WTC11 (cell line): ENCODE measurements at regions not wholly inside any gene's neighbourhood (a gene's known extent, or its start where the extent isn't known, plus 50 kb on each side); places are given as distances from the start of the nearest gene placed in this dataset.

Source experiments
- ATAC-seq: fragments of 200-7000 bp; cut with Tn5 transposase; 2 replicates; pipeline ENCODE4 v1.10.0; 2021; ENCODE audit warnings: mild to moderate bottlenecking, moderate library complexity
- CTCF ChIA-PET: fragments of 300-600 bp; sonication (Branson Sonifier 250); formaldehyde crosslinking; loops from one replicate; lab custom pipeline; 2021; ENCODE audit warnings: antibody characterized with exemption; lab: Charles Lee
- POLR2A ChIA-PET: fragments of 350-600 bp; sonication (Branson Sonifier 250); formaldehyde crosslinking; loops from one replicate; lab custom pipeline; 2021; ENCODE audit warnings: antibody characterized with exemption; lab: Charles Lee
- DNase-seq: peaks from one replicate; pipeline ENCODE4 v3.0.0; 2021; ENCODE audit warnings: low spot score
- H3K27ac Mint-ChIP-seq: 2 replicates; pipeline ENCODE4 v1.8.0; 2021; ENCODE audit warnings: mixed read lengths
- H3K27me3 Mint-ChIP-seq: 2 replicates; pipeline ENCODE4 v1.8.0; 2021; ENCODE audit warnings: low read depth, mild to moderate bottlenecking, moderate library complexity, mixed read lengths
- H3K36me3 Mint-ChIP-seq: 2 replicates; pipeline ENCODE4 v1.8.0; 2021; ENCODE audit warnings: mixed read lengths
- H3K4me1 Mint-ChIP-seq: 2 replicates; pipeline ENCODE4 v1.8.0; 2022; ENCODE audit warnings: mixed read lengths
- H3K4me3 Mint-ChIP-seq: 2 replicates; pipeline ENCODE4 v1.8.0; 2021; ENCODE audit warnings: mild to moderate bottlenecking, moderate library complexity, mixed read lengths
- H3K9me3 Mint-ChIP-seq: 2 replicates; pipeline ENCODE4 v1.8.0; 2021; ENCODE audit warnings: mixed read lengths
- CBFB ChIP-seq: sonication (generic); formaldehyde crosslinking; IDR thresholded peaks from 2 replicates; pipeline ENCODE4 v1.8.1; 2022; ENCODE audit warnings: mild to moderate bottlenecking, low read depth, missing genetic modification reagents
- CREB1 ChIP-seq: sonication (generic); formaldehyde crosslinking; IDR thresholded peaks from 2 replicates; pipeline ENCODE4 v1.8.0; 2023; ENCODE audit warnings: mild to moderate bottlenecking, missing genetic modification reagents
- EMX1 ChIP-seq: fragments of 250-450 bp; sonication (Bioruptor Pico); IDR thresholded peaks from 2 replicates; pipeline ENCODE4 v1.8.0; 2021; ENCODE audit warnings: mild to moderate bottlenecking
- MXD4 ChIP-seq: fragments of 250-450 bp; sonication (Bioruptor Pico); IDR thresholded peaks from 2 replicates; pipeline ENCODE4 v1.8.0; 2021; ENCODE audit warnings: mild to moderate bottlenecking, moderate library complexity, borderline replicate concordance
- SMAD3 ChIP-seq: sonication (generic); formaldehyde crosslinking; IDR thresholded peaks from 2 replicates; pipeline ENCODE4 v1.8.0; 2022; ENCODE audit warnings: missing genetic modification reagents, mild to moderate bottlenecking, borderline replicate concordance
- SMAD4 ChIP-seq: sonication (generic); formaldehyde crosslinking; IDR thresholded peaks from 2 replicates; pipeline ENCODE4 v1.8.0; 2022; ENCODE audit warnings: mild to moderate bottlenecking, missing genetic modification reagents
- ZNF219 ChIP-seq: sonication (generic); formaldehyde crosslinking; IDR thresholded peaks from 2 replicates; pipeline ENCODE4 v1.8.0; 2023; ENCODE audit warnings: missing genetic modification reagents, mild to moderate bottlenecking, borderline replicate concordance
- ZNF317 ChIP-seq: sonication (generic); formaldehyde crosslinking; IDR thresholded peaks from 2 replicates; pipeline ENCODE4 v1.8.1; 2023; ENCODE audit warnings: low read depth, mild to moderate bottlenecking, moderate library complexity, missing genetic modification reagents, borderline replicate concordance
- ZNF416 ChIP-seq: fragments of 250-450 bp; sonication (Bioruptor Pico); IDR thresholded peaks from 2 replicates; pipeline ENCODE4 v1.9.0; 2021; ENCODE audit warnings: mild to moderate bottlenecking, inconsistent platforms
- ZNF423 ChIP-seq: fragments of 250-450 bp; sonication (Bioruptor Pico); IDR thresholded peaks from 2 replicates; pipeline ENCODE4 v2.1.2; 2022; ENCODE audit warnings: mild to moderate bottlenecking, moderate library complexity
- TF ChIP-seq, protein P1 (sequence below): sonication (generic); formaldehyde crosslinking; conservative IDR thresholded peaks from 2 replicates; pipeline ENCODE4 v1.8.1; 2023; ENCODE audit warnings: mild to moderate bottlenecking, low read depth, missing genetic modification reagents, moderate library complexity
- TF ChIP-seq, protein P2 (sequence below): sonication (generic); formaldehyde crosslinking; IDR thresholded peaks from 2 replicates; pipeline ENCODE4 v1.8.1; 2022; ENCODE audit warnings: low read depth, missing genetic modification reagents, borderline replicate concordance
- TF ChIP-seq, protein P3 (sequence below): sonication (generic); formaldehyde crosslinking; IDR thresholded peaks from 2 replicates; pipeline ENCODE4 v1.8.1; 2022; ENCODE audit warnings: low read depth, mild to moderate bottlenecking, moderate library complexity, missing genetic modification reagents, borderline replicate concordance
- TF ChIP-seq, protein P4 (sequence below): fragments of 250-450 bp; sonication (Bioruptor Pico); IDR thresholded peaks from 2 replicates; pipeline ENCODE4 v1.9.0; 2021; ENCODE audit warnings: mild to moderate bottlenecking, borderline replicate concordance
- TF ChIP-seq, protein P5 (sequence below): sonication (generic); formaldehyde crosslinking; IDR thresholded peaks from 2 replicates; pipeline ENCODE4 v1.8.1; 2023; ENCODE audit warnings: mild to moderate bottlenecking, missing genetic modification reagents
- TF ChIP-seq, protein P6 (sequence below): fragments of 250-450 bp; sonication (Bioruptor Pico); IDR thresholded peaks from 2 replicates; pipeline ENCODE4 v2.1.2; 2022; ENCODE audit warnings: mild to moderate bottlenecking, moderate library complexity

DNA sequence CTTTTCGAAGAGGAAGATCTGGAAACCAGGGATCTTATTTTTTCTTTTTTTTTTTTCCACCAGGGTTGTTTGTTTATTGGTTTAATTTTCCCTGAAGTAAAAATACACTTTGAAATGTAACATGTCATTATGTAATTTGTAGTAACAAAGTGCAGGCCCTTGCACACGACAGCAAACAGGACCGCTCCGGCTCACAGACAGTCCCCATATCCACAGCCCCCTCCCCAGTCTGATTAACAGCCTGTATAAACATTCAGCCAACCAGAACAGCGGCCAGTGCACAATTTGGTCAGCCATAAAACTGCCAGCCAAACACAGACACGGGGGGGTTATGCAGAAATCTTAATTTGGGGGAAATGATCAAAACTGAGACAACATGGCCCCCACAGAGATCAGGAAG, 431.6 kb upstream of the NPVF start:
- Mint-ChIP-seq H3K4me1 (0 out of 2 replicates have a peak, but pooled peaks cover 3% of the 10 kb centered on the region), H3K27ac (no peak overlapping the region), H3K36me3 (no peaks in the 10 kb centered on the region), H3K27me3 (no peaks in the 10 kb centered on the region), H3K9me3 (no peaks in the 10 kb centered on the region), H3K4me3 (no peak overlapping the region)
- no peak for ATAC-seq
- ChIA-PET POLR2A (no interaction called here), CTCF (interaction anchor here (0.6 kb wide), 1 partner anchor 91 kb away, joined by 7 read pairs; no protein-coding TSS in a partner anchor)
- DNase-seq: no peak
- no peak for TF ChIP-seq EMX1 (CRISPR knock-in tag)
- no peak for TF ChIP-seq CBFB (CRISPR knock-in tag)
- TF ChIP-seq, protein P1, sequence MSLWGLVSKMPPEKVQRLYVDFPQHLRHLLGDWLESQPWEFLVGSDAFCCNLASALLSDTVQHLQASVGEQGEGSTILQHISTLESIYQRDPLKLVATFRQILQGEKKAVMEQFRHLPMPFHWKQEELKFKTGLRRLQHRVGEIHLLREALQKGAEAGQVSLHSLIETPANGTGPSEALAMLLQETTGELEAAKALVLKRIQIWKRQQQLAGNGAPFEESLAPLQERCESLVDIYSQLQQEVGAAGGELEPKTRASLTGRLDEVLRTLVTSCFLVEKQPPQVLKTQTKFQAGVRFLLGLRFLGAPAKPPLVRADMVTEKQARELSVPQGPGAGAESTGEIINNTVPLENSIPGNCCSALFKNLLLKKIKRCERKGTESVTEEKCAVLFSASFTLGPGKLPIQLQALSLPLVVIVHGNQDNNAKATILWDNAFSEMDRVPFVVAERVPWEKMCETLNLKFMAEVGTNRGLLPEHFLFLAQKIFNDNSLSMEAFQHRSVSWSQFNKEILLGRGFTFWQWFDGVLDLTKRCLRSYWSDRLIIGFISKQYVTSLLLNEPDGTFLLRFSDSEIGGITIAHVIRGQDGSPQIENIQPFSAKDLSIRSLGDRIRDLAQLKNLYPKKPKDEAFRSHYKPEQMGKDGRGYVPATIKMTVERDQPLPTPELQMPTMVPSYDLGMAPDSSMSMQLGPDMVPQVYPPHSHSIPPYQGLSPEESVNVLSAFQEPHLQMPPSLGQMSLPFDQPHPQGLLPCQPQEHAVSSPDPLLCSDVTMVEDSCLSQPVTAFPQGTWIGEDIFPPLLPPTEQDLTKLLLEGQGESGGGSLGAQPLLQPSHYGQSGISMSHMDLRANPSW (CRISPR knock-in tag): no peak
- TF ChIP-seq, protein P2, sequence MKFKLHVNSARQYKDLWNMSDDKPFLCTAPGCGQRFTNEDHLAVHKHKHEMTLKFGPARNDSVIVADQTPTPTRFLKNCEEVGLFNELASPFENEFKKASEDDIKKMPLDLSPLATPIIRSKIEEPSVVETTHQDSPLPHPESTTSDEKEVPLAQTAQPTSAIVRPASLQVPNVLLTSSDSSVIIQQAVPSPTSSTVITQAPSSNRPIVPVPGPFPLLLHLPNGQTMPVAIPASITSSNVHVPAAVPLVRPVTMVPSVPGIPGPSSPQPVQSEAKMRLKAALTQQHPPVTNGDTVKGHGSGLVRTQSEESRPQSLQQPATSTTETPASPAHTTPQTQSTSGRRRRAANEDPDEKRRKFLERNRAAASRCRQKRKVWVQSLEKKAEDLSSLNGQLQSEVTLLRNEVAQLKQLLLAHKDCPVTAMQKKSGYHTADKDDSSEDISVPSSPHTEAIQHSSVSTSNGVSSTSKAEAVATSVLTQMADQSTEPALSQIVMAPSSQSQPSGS (CRISPR knock-in tag): no peak
- TF ChIP-seq MXD4 (CRISPR knock-in tag): no peak
- no peak for TF ChIP-seq ZNF423
- TF ChIP-seq, protein P3, sequence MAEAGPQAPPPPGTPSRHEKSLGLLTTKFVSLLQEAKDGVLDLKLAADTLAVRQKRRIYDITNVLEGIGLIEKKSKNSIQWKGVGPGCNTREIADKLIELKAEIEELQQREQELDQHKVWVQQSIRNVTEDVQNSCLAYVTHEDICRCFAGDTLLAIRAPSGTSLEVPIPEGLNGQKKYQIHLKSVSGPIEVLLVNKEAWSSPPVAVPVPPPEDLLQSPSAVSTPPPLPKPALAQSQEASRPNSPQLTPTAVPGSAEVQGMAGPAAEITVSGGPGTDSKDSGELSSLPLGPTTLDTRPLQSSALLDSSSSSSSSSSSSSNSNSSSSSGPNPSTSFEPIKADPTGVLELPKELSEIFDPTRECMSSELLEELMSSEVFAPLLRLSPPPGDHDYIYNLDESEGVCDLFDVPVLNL: no peak
- TF ChIP-seq CREB1: no peak

DNA sequence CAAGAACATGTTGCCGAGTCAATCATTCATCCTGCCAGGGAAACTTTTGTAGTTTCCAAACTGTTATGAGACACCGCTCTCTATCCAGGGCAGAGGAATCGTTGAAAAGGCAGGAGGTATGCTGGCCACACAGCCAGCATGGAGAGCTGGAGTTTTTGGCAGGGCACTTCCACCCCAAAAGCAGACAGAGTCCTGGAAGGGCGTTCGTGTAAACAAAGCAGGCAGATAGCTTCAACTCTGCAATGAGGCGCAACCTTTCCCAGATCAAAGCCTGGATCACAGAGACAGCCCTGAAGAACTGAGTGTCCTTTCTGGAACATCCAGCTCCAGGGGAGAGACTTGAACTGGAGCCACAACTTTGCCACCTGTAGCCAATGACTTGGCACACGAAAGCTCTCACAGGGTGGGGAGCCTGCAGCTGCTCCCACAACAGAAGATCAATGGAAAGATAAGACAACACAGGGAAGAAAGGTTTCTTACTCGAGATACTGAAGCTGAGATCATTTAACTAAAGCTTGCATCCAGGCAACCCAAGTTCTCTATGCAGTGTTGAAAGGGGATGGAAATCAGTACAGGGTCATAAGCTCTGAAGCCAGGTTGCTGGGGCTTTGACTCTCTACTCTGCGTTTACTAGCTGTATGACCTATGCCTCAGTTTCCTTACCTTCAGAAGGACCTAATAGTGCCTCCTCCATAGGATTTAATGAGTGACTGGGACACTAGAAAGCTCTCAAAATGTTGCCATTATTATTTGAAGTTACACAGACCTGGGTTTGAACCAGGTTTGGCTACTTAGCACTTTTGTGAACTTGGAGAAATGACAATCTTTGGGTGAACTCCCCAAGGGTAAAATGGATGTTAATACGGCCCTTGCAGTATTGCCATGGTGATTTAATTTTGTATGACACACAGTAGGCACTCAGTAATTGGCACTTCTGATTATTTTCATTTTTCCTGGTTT, 434.8 kb upstream of the NPVF start:
- CTCF ChIA-PET: interaction anchor here (0.8 kb wide), 1 partner anchor 189 kb away, joined by 5 read pairs; no protein-coding TSS in a partner anchor
- H3K27ac Mint-ChIP-seq: no peak overlapping the region

More for the DNA sequence above, 434.8 kb upstream of the NPVF start:
- H3K27me3 Mint-ChIP-seq: no peaks in the 10 kb centered on the region
- no peak overlapping the region for H3K4me3 Mint-ChIP-seq
- H3K4me1 Mint-ChIP-seq: no peaks in the 10 kb centered on the region
- TF ChIP-seq, protein P4, sequence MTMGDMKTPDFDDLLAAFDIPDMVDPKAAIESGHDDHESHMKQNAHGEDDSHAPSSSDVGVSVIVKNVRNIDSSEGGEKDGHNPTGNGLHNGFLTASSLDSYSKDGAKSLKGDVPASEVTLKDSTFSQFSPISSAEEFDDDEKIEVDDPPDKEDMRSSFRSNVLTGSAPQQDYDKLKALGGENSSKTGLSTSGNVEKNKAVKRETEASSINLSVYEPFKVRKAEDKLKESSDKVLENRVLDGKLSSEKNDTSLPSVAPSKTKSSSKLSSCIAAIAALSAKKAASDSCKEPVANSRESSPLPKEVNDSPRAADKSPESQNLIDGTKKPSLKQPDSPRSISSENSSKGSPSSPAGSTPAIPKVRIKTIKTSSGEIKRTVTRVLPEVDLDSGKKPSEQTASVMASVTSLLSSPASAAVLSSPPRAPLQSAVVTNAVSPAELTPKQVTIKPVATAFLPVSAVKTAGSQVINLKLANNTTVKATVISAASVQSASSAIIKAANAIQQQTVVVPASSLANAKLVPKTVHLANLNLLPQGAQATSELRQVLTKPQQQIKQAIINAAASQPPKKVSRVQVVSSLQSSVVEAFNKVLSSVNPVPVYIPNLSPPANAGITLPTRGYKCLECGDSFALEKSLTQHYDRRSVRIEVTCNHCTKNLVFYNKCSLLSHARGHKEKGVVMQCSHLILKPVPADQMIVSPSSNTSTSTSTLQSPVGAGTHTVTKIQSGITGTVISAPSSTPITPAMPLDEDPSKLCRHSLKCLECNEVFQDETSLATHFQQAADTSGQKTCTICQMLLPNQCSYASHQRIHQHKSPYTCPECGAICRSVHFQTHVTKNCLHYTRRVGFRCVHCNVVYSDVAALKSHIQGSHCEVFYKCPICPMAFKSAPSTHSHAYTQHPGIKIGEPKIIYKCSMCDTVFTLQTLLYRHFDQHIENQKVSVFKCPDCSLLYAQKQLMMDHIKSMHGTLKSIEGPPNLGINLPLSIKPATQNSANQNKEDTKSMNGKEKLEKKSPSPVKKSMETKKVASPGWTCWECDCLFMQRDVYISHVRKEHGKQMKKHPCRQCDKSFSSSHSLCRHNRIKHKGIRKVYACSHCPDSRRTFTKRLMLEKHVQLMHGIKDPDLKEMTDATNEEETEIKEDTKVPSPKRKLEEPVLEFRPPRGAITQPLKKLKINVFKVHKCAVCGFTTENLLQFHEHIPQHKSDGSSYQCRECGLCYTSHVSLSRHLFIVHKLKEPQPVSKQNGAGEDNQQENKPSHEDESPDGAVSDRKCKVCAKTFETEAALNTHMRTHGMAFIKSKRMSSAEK: no peak
- TF ChIP-seq, protein P5, sequence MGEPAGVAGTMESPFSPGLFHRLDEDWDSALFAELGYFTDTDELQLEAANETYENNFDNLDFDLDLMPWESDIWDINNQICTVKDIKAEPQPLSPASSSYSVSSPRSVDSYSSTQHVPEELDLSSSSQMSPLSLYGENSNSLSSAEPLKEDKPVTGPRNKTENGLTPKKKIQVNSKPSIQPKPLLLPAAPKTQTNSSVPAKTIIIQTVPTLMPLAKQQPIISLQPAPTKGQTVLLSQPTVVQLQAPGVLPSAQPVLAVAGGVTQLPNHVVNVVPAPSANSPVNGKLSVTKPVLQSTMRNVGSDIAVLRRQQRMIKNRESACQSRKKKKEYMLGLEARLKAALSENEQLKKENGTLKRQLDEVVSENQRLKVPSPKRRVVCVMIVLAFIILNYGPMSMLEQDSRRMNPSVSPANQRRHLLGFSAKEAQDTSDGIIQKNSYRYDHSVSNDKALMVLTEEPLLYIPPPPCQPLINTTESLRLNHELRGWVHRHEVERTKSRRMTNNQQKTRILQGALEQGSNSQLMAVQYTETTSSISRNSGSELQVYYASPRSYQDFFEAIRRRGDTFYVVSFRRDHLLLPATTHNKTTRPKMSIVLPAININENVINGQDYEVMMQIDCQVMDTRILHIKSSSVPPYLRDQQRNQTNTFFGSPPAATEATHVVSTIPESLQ (CRISPR knock-in tag): no peak
- TF ChIP-seq, protein P6, sequence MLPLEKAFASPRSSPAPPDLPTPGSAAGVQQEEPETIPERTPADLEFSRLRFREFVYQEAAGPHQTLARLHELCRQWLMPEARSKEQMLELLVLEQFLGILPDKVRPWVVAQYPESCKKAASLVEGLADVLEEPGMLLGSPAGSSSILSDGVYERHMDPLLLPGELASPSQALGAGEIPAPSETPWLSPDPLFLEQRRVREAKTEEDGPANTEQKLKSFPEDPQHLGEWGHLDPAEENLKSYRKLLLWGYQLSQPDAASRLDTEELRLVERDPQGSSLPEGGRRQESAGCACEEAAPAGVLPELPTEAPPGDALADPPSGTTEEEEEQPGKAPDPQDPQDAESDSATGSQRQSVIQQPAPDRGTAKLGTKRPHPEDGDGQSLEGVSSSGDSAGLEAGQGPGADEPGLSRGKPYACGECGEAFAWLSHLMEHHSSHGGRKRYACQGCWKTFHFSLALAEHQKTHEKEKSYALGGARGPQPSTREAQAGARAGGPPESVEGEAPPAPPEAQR (CRISPR knock-in tag): no peak
- no peak for TF ChIP-seq SMAD3 (CRISPR knock-in tag)
- TF ChIP-seq ZNF416 (CRISPR knock-in tag): no peak
- TF ChIP-seq ZNF317 (CRISPR knock-in tag): no peak
- no peak for TF ChIP-seq ZNF219 (CRISPR knock-in tag)
- no peak for TF ChIP-seq SMAD4 (CRISPR knock-in tag)
- POLR2A ChIA-PET: no interaction called here
- no peak for DNase-seq
- H3K36me3 Mint-ChIP-seq: no peaks in the 10 kb centered on the region
- no peaks in the 10 kb centered on the region for H3K9me3 Mint-ChIP-seq
- ATAC-seq: no peak
